IPS-18a (cell line): ENCODE measurements at regions not wholly inside any gene's neighbourhood (a gene's known extent, or its start where the extent isn't known, plus 50 kb on each side); places are given as distances from the start of the nearest gene placed in this dataset.

Experiments
- H3K27ac ChIP-seq: one replicate; pipeline ENCODE4 v1.5.1; 2013; ENCODE audit warnings: low read length
- H3K27me3 ChIP-seq: one replicate; pipeline ENCODE4 v1.6.1; 2013; ENCODE audit warnings: mild to moderate bottlenecking, low read length; ENCODE audit not compliant: control insufficient read depth, insufficient read depth
- H3K36me3 ChIP-seq: one replicate; pipeline ENCODE4 v1.6.1; 2013; ENCODE audit warnings: low read depth, low read length; ENCODE audit not compliant: control insufficient read depth
- H3K4me1 ChIP-seq: one replicate; pipeline ENCODE4 v1.6.1; 2013; ENCODE audit warnings: low read depth, low read length; ENCODE audit not compliant: control insufficient read depth
- H3K4me3 ChIP-seq: one replicate; pipeline ENCODE4 v1.5.1; 2013; ENCODE audit warnings: low read length
- H3K9ac ChIP-seq: one replicate; pipeline ENCODE4 v1.6.1; 2013; ENCODE audit warnings: mild to moderate bottlenecking, low read length, moderate library complexity
- H3K9me3 ChIP-seq: one replicate; pipeline ENCODE4 v1.6.1; 2013; ENCODE audit warnings: low read depth, low read length; ENCODE audit not compliant: control insufficient read depth

- no peak overlapping the region for H3K27ac ChIP-seq
- H3K4me3 ChIP-seq, result no peak overlapping the region
- no peak overlapping the region for H3K9ac ChIP-seq
- no peaks in the 10 kb centered on the region for H3K36me3 ChIP-seq
- H3K4me1 ChIP-seq, result no peaks in the 10 kb centered on the region
- H3K9me3 ChIP-seq, result no peaks in the 10 kb centered on the region
- no peaks in the 10 kb centered on the region for H3K27me3 ChIP-seq
Measured at GRCh38 chr12:11946161-11946560, 124.6 kb upstream of the BCL2L14 start.

GRCh38 chr12:11947213-11947612, 123.5 kb upstream of the BCL2L14 start:
- Histone ChIP-seq H3K9ac (no peak overlapping the region), H3K27me3 (no peaks in the 10 kb centered on the region), H3K27ac (no peak overlapping the region), H3K4me3 (no peak overlapping the region), H3K4me1 (no peaks in the 10 kb centered on the region), H3K9me3 (no peaks in the 10 kb centered on the region), H3K36me3 (no peaks in the 10 kb centered on the region)

GRCh38 chr12:11949738-11950411, 120.9 kb upstream of the BCL2L14 start:
- Histone ChIP-seq H3K36me3 (no peaks in the 10 kb centered on the region), H3K27me3 (no peaks in the 10 kb centered on the region), H3K4me3 (no peak overlapping the region), H3K9ac (no peak overlapping the region), H3K27ac (no peak overlapping the region), H3K9me3 (no peaks in the 10 kb centered on the region), H3K4me1 (no peaks in the 10 kb centered on the region)

- no peak overlapping the region for H3K9ac ChIP-seq
- H3K9me3 ChIP-seq, result no peaks in the 10 kb centered on the region
- no peaks in the 10 kb centered on the region for H3K36me3 ChIP-seq
- H3K4me3 ChIP-seq, result no peak overlapping the region
- no peak overlapping the region for H3K27ac ChIP-seq
- no peaks in the 10 kb centered on the region for H3K4me1 ChIP-seq
- no peaks in the 10 kb centered on the region for H3K27me3 ChIP-seq
Measured at GRCh38 chr12:11951209-11951608, 119.5 kb upstream of the BCL2L14 start.

- H3K27me3 ChIP-seq, result no peaks in the 10 kb centered on the region
Measured at GRCh38 chr12:11953523-11953922, 117.2 kb upstream of the BCL2L14 start.

GRCh38 chr12:11954181-11954580, 116.6 kb upstream of the BCL2L14 start:
- Histone ChIP-seq H3K27ac (no peak overlapping the region), H3K27me3 (no peaks in the 10 kb centered on the region), H3K4me3 (no peak overlapping the region), H3K4me1 (peaks cover 7% of the 10 kb centered on the region), H3K9ac (no peak overlapping the region), H3K36me3 (no peaks in the 10 kb centered on the region), H3K9me3 (no peaks in the 10 kb centered on the region)

More at GRCh38 chr12:11953523-11953922, 117.2 kb upstream of the BCL2L14 start:
- H3K27ac ChIP-seq, result no peak overlapping the region
- H3K9me3 ChIP-seq, result no peaks in the 10 kb centered on the region
- no peak overlapping the region for H3K9ac ChIP-seq
- no peaks in the 10 kb centered on the region for H3K36me3 ChIP-seq
- peaks cover 3% of the 10 kb centered on the region for H3K4me1 ChIP-seq
- no peak overlapping the region for H3K4me3 ChIP-seq

- Histone ChIP-seq H3K36me3 (no peaks in the 10 kb centered on the region), H3K9ac (no peak overlapping the region), H3K9me3 (no peaks in the 10 kb centered on the region), H3K27me3 (no peaks in the 10 kb centered on the region), H3K4me1 (peaks cover 7% of the 10 kb centered on the region), H3K4me3 (no peak overlapping the region), H3K27ac (no peak overlapping the region)
Measured at GRCh38 chr12:11958221-11959091, 112.3 kb upstream of the BCL2L14 start.

- no peak overlapping the region for H3K4me3 ChIP-seq
- no peaks in the 10 kb centered on the region for H3K36me3 ChIP-seq
- H3K27me3 ChIP-seq, result no peaks in the 10 kb centered on the region
- H3K4me1 ChIP-seq, result peaks cover 7% of the 10 kb centered on the region
- no peak overlapping the region for H3K9ac ChIP-seq
- H3K9me3 ChIP-seq, result no peaks in the 10 kb centered on the region
- no peak overlapping the region for H3K27ac ChIP-seq
Measured at GRCh38 chr12:11959117-11959823, 111.5 kb upstream of the BCL2L14 start.

- no peaks in the 10 kb centered on the region for H3K36me3 ChIP-seq
- no peak overlapping the region for H3K27ac ChIP-seq
- H3K4me3 ChIP-seq, result no peak overlapping the region
Measured at GRCh38 chr12:11960646-11961045, 110.1 kb upstream of the BCL2L14 start.

GRCh38 chr12:11961686-11962085, 109.1 kb upstream of the BCL2L14 start:
- Histone ChIP-seq H3K36me3 (no peaks in the 10 kb centered on the region), H3K27ac (no peak overlapping the region), H3K4me3 (no peak overlapping the region), H3K9ac (no peak overlapping the region), H3K4me1 (peaks cover 7% of the 10 kb centered on the region), H3K9me3 (no peaks in the 10 kb centered on the region), H3K27me3 (no peaks in the 10 kb centered on the region)

More at GRCh38 chr12:11960646-11961045, 110.1 kb upstream of the BCL2L14 start:
- Histone ChIP-seq H3K9ac (no peak overlapping the region), H3K4me1 (peaks cover 7% of the 10 kb centered on the region), H3K27me3 (no peaks in the 10 kb centered on the region), H3K9me3 (no peaks in the 10 kb centered on the region)

GRCh38 chr12:11962860-11963259, 107.9 kb upstream of the BCL2L14 start:
- Histone ChIP-seq H3K4me1 (peaks cover 7% of the 10 kb centered on the region), H3K27me3 (no peaks in the 10 kb centered on the region), H3K9ac (no peak overlapping the region), H3K9me3 (no peaks in the 10 kb centered on the region), H3K27ac (no peak overlapping the region), H3K36me3 (no peaks in the 10 kb centered on the region), H3K4me3 (no peak overlapping the region)
